Skeletal muscle tissue (tissue), 3 donors: ENCODE measurements at regions not wholly inside any gene's neighbourhood (a gene's known extent, or its start where the extent isn't known, plus 50 kb on each side); places are given as distances from the start of the nearest gene placed in this dataset.

ENCODE experiments used
- H3K27ac ChIP-seq: one replicate; pipeline ENCODE4 v1.7.0; 2013; ENCODE audit warnings: mild to moderate bottlenecking, low read depth, low read length, inconsistent platforms
- H3K27me3 ChIP-seq, 3 donors: one replicate each; pipeline ENCODE4 v1.7.0; 2013; ENCODE audit warnings: low read length in 3 of 3; ENCODE audit not compliant: control insufficient read depth in 3 of 3, insufficient read depth in 3 of 3
- H3K36me3 ChIP-seq, 3 donors: one replicate each; pipeline ENCODE4 v1.7.0; 2013; ENCODE audit warnings: low read length in 3 of 3; ENCODE audit not compliant: control insufficient read depth in 3 of 3, insufficient read depth in 3 of 3
- H3K4me1 ChIP-seq, 3 donors: one replicate each; pipeline ENCODE4 v1.7.0; 2013; ENCODE audit warnings: low read length in 3 of 3, mild to moderate bottlenecking in 3 of 3; ENCODE audit not compliant: control insufficient read depth in 3 of 3, insufficient read depth in 3 of 3
- H3K4me3 ChIP-seq, 3 donors: one replicate each; pipeline ENCODE4 v1.7.0; 2013; ENCODE audit warnings: low read length in 3 of 3
- H3K9ac ChIP-seq, 3 donors: one replicate each; pipeline ENCODE4 v1.7.0; 2013; ENCODE audit warnings: low read length in 3 of 3, mild to moderate bottlenecking in 3 of 3, moderate library complexity in 2 of 3, low read depth in 1 of 3
- H3K9me3 ChIP-seq, 3 donors: one replicate each; pipeline ENCODE4 v1.7.0; 2013; ENCODE audit warnings: low read length in 3 of 3; ENCODE audit not compliant: control insufficient read depth in 3 of 3
- donor health status: Osteomylitis.

DNA sequence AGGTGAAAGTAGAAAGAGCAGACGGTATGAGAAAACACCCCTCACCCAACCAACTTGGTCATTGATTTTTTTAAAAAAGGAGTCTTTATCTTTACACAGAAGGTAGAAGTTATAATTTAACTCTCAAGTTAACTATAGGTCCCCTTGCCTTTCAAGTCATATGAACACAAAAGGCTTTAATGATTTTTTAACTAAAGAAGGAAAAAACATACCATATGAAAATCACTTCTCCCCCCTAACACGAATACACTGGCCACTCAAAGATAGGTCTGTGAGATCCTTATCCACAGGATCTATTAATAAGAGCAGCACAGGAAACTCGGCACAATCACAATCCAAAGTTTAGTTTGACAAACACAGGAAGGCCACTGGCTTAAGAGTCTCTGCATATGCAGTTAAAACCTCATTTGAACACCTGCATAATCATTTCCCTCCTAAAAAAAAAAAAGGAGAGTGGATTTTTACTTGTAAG lies 138.0 kb downstream of the ENC1 start:
- Histone ChIP-seq H3K9me3 (no peaks in the 10 kb centered on the region), H3K4me1 (peaks cover 0 to 4% (median 4%) of the 10 kb centered on the region in 3 donors), H3K4me3 (no peak overlapping the region), H3K27ac (no peak overlapping the region), H3K27me3 (no peaks in the 10 kb centered on the region), H3K9ac (no peak overlapping the region), H3K36me3 (no peaks in the 10 kb centered on the region)

DNA sequence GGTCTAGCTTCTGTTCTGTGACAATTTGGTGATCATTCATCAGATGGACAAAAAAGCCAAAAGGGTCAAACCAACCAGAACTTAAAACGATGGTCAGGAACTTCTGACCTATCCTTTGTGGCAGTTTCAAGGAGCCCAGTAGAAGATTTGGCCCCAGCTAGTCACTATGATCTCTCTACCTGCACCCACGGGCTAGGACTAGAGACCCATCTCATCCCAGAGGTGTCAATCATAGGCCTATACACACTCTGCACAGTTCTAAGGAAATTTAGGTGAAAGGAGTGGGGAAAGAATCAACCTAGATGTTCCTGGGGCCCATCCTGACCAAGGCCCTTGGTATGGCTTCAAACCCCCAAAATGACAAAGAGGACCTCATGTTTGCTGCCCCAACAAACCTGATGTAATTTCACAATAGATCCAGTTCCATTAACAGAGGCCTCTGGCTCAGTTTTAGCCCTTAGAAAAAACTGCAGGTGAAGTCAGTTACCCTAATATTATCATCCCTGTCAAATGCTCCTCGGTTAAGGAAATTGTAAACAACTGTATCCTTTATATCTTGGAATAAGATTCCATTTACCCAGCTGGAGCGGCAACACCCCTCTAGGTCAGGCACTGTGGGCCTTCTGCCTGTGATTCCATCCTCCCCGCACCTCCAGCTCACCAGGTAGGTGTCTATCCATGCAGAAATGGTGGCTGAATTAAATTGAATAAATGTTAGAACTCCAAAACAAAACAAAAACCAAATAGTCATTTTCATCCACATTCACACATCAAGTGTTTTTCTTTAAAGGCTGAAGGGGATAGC lies 138.7 kb downstream of the ENC1 start:
- Histone ChIP-seq H3K4me1 (peaks cover 0 to 2% (median 0%) of the 10 kb centered on the region in 3 donors), H3K27me3 (no peaks in the 10 kb centered on the region), H3K4me3 (no peak overlapping the region), H3K9me3 (no peaks in the 10 kb centered on the region), H3K27ac (no peak overlapping the region), H3K36me3 (no peaks in the 10 kb centered on the region), H3K9ac (no peak overlapping the region)

DNA sequence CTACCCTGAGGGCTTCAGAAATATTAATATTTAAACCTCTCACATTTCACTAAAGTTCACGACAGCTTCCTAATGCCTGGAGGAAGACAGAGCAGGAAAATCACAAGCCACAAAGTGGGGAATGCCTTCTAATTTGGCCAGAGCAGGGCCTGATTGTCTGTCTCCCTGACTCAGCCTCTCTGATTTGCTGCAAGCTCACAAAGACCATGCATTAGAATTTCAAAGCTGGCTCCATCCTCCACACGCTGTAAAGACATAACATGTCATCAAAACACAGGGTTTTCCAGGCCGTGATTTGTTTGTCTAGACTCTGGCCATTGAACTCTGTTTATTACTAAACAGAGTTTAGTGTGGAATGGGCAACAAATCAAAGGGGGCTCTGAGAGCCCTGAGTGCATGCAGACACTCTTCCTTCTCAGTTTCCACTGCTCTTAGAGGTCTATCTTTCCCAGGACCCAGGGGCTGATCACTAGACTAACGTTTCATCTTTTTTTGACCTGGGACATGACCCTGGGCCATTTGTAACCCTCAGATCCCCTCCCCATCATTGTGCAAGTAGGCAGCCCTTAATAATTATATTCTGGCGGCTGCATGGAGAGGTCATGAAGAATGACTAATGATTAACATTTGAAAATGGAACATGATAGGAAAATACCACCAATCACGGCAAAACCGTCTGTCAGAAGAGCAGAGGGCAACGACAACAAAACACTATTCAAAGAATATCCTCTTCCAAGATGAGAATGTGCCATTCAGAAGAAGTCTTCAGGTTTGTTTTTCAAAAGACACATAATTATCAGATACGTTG lies 140.2 kb downstream of the ENC1 start:
- no peaks in the 10 kb centered on the region for H3K36me3 ChIP-seq
- peaks cover 0 to 2% (median 0%) of the 10 kb centered on the region in 3 donors for H3K4me1 ChIP-seq
- no peak overlapping the region for H3K4me3 ChIP-seq
- H3K9me3 ChIP-seq: no peaks in the 10 kb centered on the region
- H3K9ac ChIP-seq: no peak overlapping the region
- no peaks in the 10 kb centered on the region for H3K27me3 ChIP-seq
- no peak overlapping the region for H3K27ac ChIP-seq

GRCh38 chr5:74499256-74500050 lies 141.1 kb downstream of the ENC1 start:
- H3K27me3 ChIP-seq: no peaks in the 10 kb centered on the region
- H3K36me3 ChIP-seq: no peaks in the 10 kb centered on the region
- H3K4me1 ChIP-seq: peaks cover 0 to 2% (median 0%) of the 10 kb centered on the region in 3 donors
- no peak overlapping the region for H3K9ac ChIP-seq
- H3K27ac ChIP-seq: no peak overlapping the region
- no peaks in the 10 kb centered on the region for H3K9me3 ChIP-seq
- no peak overlapping the region for H3K4me3 ChIP-seq

DNA sequence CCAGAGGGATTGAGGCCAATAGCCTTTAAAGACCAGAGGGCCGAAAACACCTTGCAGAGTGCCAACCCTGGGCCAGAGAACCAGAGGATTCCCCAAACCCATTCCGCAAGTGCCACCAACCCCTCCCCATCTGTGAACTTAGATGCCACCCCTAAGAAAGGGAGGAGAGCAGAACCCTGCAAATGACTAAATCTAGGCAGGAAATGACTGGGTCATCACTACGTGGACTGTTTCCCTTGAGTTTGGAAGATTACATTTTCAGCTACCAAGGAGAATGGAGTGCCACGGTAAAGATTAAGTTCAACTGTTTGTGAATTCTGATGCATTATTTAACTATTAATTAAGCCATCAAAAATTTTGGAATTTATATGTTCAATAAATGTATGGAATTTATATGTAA lies 142.8 kb downstream of the ENC1 start:
- Histone ChIP-seq H3K36me3 (no peaks in the 10 kb centered on the region), H3K4me3 (no peak overlapping the region), H3K4me1 (peaks cover 0 to 2% (median 0%) of the 10 kb centered on the region in 3 donors), H3K27ac (no peak overlapping the region), H3K9me3 (no peaks in the 10 kb centered on the region), H3K27me3 (no peaks in the 10 kb centered on the region), H3K9ac (no peak overlapping the region)

DNA sequence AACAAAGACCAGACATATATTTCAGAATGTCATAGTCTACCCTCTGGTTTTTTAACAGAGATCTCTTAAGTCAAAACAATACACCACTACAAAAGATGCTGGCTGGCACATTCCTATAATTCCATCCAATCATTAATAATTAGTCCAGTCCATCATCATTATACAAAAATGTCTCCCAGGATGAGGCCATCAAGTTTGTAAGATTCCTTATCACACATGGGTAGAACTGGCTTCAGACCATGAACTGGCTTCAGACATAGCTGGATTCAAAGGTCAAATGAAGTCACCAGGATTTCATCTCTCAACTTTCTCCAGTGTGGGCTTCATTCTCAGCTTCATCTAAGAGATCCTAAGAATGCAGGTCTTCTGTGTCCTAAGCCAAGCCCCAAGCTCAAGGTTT lies 147.1 kb downstream of the ENC1 start:
- Histone ChIP-seq H3K4me1 (no peaks in the 10 kb centered on the region), H3K36me3 (no peaks in the 10 kb centered on the region), H3K9ac (no peak overlapping the region), H3K9me3 (no peaks in the 10 kb centered on the region), H3K27me3 (no peaks in the 10 kb centered on the region), H3K27ac (no peak overlapping the region), H3K4me3 (no peak overlapping the region)

DNA sequence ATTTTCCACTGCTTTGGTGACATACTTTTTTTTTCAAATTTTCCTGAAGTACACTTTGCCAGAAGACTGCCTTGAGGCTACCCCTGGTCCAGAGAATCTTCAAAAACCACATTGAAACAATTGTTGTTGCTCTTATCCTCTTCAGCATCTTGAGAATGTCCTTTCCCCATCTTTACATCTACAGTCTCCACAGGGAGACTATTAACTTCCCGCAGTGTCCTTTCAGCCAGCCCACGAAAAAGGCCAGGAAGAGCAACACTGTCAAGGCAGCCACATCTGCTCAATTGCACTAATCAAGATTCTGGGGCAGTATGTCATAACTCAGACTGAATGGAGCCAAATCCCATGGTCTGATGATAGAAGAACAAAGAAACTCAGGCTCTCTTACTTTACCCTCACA lies 148.3 kb downstream of the ENC1 start:
- Histone ChIP-seq H3K9me3 (no peaks in the 10 kb centered on the region), H3K27me3 (no peaks in the 10 kb centered on the region), H3K4me1 (no peaks in the 10 kb centered on the region), H3K27ac (no peak overlapping the region), H3K4me3 (no peak overlapping the region), H3K9ac (no peak overlapping the region), H3K36me3 (no peaks in the 10 kb centered on the region)

DNA sequence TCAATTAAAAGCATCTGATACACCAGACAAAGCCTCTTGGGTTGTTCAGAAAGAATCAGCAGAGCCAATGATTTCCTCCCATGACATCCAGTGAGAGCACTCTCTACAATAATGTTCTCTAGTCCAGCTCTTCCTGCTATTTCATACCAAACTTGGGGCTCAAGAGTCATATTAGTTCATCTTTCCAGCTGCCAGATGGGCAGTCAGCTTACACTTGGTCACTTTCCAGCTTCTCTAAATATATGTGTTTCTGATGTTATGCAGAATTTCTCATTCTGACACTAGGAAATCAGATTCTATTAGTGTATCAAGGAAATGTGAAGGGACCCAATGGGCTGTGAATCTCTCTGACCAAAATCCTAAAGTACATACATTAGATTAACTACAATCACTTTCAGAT lies 148.9 kb downstream of the ENC1 start:
- no peaks in the 10 kb centered on the region for H3K4me1 ChIP-seq
- H3K27ac ChIP-seq: no peak overlapping the region
- H3K27me3 ChIP-seq: no peaks in the 10 kb centered on the region
- H3K36me3 ChIP-seq: no peaks in the 10 kb centered on the region
- H3K9ac ChIP-seq: no peak overlapping the region
- H3K9me3 ChIP-seq: no peaks in the 10 kb centered on the region
- H3K4me3 ChIP-seq: no peak overlapping the region

DNA sequence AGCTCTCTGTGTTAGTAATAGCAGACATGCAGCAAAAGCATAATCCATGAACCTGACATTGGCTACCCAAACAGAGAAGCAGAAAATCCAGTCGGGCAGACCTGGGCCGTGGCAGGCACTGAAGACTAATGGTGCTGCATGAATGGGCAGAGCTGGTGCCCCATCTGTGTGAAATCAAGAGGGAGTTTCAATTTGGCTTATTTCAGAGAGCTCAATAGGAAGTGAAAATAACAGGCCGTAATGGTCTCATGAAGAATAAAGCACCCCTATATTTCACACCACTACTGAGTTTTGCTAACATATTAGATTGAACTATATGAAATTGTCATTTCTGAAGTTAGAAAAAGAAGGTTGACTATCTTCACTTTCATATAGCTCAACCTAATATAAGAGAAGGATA lies 149.7 kb downstream of the ENC1 start:
- Histone ChIP-seq H3K4me3 (no peak overlapping the region), H3K9ac (no peak overlapping the region), H3K36me3 (no peaks in the 10 kb centered on the region), H3K27ac (no peak overlapping the region), H3K27me3 (no peaks in the 10 kb centered on the region), H3K4me1 (no peaks in the 10 kb centered on the region), H3K9me3 (no peaks in the 10 kb centered on the region)
